HG03139 (cell line): ENCODE measurements at regions not wholly inside any gene's neighbourhood (a gene's known extent, or its start where the extent isn't known, plus 50 kb on each side); places are given as distances from the start of the nearest gene placed in this dataset.
"Not testable (repeated sequence)": the region's sequence is repeated elsewhere in the genome, so short reads cannot be mapped to it uniquely, and the experiment has no call there.

ENCODE experiments used
- ATAC-seq: cut with Tn5 transposase; IDR thresholded peaks from one replicate; pipeline ENCODE4 v1.9.1; 2021; ENCODE audit not compliant: unreplicated experiment

- ATAC-seq = no peak
Measured at GRCh38 chr1:222941425-222941824, 126.6 kb downstream of the DISP1 start.

GRCh38 chr1:222946436-222946835 lies 131.6 kb downstream of the DISP1 start:
- no peak for ATAC-seq

GRCh38 chr1:222948079-222948478 lies 133.2 kb downstream of the DISP1 start:
- no peak for ATAC-seq

GRCh38 chr1:222950892-222951291 lies 136.1 kb downstream of the DISP1 start:
- no peak for ATAC-seq

GRCh38 chr1:222953585-222953984 lies 138.7 kb downstream of the DISP1 start:
- no peak for ATAC-seq

GRCh38 chr1:222955964-222956363 lies 141.1 kb downstream of the DISP1 start:
- no peak for ATAC-seq

GRCh38 chr1:222956601-222957000 lies 141.8 kb downstream of the DISP1 start:
- no peak for ATAC-seq

- ATAC-seq = no peak
Measured at GRCh38 chr1:222967466-222968240, 152.8 kb downstream of the DISP1 start.

GRCh38 chr1:222970040-222970439 lies 155.2 kb downstream of the DISP1 start:
- no peak for ATAC-seq

- ATAC-seq = no peak
Measured at GRCh38 chr1:222970711-222971110, 155.9 kb downstream of the DISP1 start.

- ATAC-seq = no peak
Measured at GRCh38 chr1:222971146-222971545, 156.3 kb downstream of the DISP1 start.

GRCh38 chr1:222973561-222973960 lies 158.7 kb downstream of the DISP1 start:
- no peak for ATAC-seq

GRCh38 chr1:222974496-222974895 lies 159.7 kb downstream of the DISP1 start:
- no peak for ATAC-seq

- no peak for ATAC-seq
Measured at GRCh38 chr1:222975472-222976122, 160.8 kb downstream of the DISP1 start.

GRCh38 chr1:222976453-222976852 lies 161.6 kb downstream of the DISP1 start:
- no peak for ATAC-seq

GRCh38 chr1:222977294-222977693 lies 162.5 kb downstream of the DISP1 start:
- not testable (repeated sequence) for ATAC-seq

GRCh38 chr1:222979561-222979960 lies 163.5 kb downstream of the TLR5 start:
- ATAC-seq = no peak

- ATAC-seq = no peak
Measured at GRCh38 chr1:222987674-222988076, 155.4 kb downstream of the TLR5 start.

- no peak for ATAC-seq
Measured at GRCh38 chr1:222989443-222989842, 153.6 kb downstream of the TLR5 start.

GRCh38 chr1:222991177-222991576 lies 151.9 kb downstream of the TLR5 start:
- ATAC-seq = no peak

GRCh38 chr1:222991908-222992307 lies 151.1 kb downstream of the TLR5 start:
- ATAC-seq = no peak

- ATAC-seq = no peak
Measured at GRCh38 chr1:222994511-222995235, 148.4 kb downstream of the TLR5 start.
